ENCODE measurements at regions not wholly inside any gene's neighbourhood (a gene's known extent, or its start where the extent isn't known, plus 50 kb on each side); places are given as distances from the start of the nearest gene placed in this dataset.

- Histone ChIP-seq H4K5ac (ENCODE audit: insufficient read length, low read depth, low read length) (no peak overlapping the region), H3K9me3 (ENCODE audit: control insufficient read depth, low read depth, low read length) (no peaks in the 10 kb centered on the region), H4K91ac (ENCODE audit: insufficient read length, low read depth, low read length) (no peak overlapping the region), H3K79me1 (ENCODE audit: insufficient read depth, low read depth, low read length, poor library complexity, severe bottlenecking) (no peaks in the 10 kb centered on the region), H3K27me3 (ENCODE audit: insufficient read depth, low read length) (no peaks in the 10 kb centered on the region), H4K20me1 (ENCODE audit: control insufficient read depth, insufficient read depth, insufficient read length) (no peaks in the 10 kb centered on the region), H3K23me2 (ENCODE audit: insufficient read length, low read depth, low read length, poor library complexity, severe bottlenecking) (no peaks in the 10 kb centered on the region), H3K79me2 (ENCODE audit: insufficient read depth, low read length) (no peaks in the 10 kb centered on the region), H2BK12ac (ENCODE audit: insufficient read length, low read depth, low read length) (no peak overlapping the region), H3K18ac (ENCODE audit: insufficient read length, low read depth, low read length) (no peak overlapping the region), H3K27ac (ENCODE audit: insufficient read length, low read depth, low read length) (no peak overlapping the region), H3K56ac (ENCODE audit: insufficient read length, low read depth, low read length) (no peak overlapping the region), H2BK120ac (ENCODE audit: low read depth, low read length, poor library complexity, severe bottlenecking) (no peak overlapping the region), H3K4me2 (ENCODE audit: insufficient read depth, insufficient read length, low read length) (no peak overlapping the region), H3K14ac (ENCODE audit: insufficient read depth, low read length) (no peak overlapping the region), H3K4ac (ENCODE audit: low read depth, low read length) (no peak overlapping the region), H3T11ph (ENCODE audit: low read length) (no peak overlapping the region), H4K8ac (replicated peaks; ENCODE audit: insufficient read length, low read depth, low read length) (no peak overlapping the region), H2BK15ac (ENCODE audit: low read depth, low read length) (no peak overlapping the region), H2BK20ac (ENCODE audit: low read depth, low read length, poor library complexity, severe bottlenecking) (no peak overlapping the region), H3K4me1 (ENCODE audit: insufficient read depth, low read length) (no peaks in the 10 kb centered on the region), H3K9ac (ENCODE audit: extremely low read depth, insufficient read length, low read length) (no peak overlapping the region), H3K23ac (ENCODE audit: insufficient read length, low read depth, low read length) (no peak overlapping the region), H2BK5ac (ENCODE audit: insufficient read length, low read length) (no peak overlapping the region), H2AFZ (ENCODE audit: low read length) (no peak overlapping the region), H2AK5ac (ENCODE audit: insufficient read length, low read length) (no peak overlapping the region)
- DNase-seq: no peak
- no peaks in the 10 kb centered on the region; the same call in 1 of the 2 replicates for H3K27me3 Mint-ChIP-seq (ENCODE audit: low read depth)
- no peak for TF ChIP-seq CTCF (conservative IDR thresholded peaks at IDR 0.05)
- H3K36me3 Mint-ChIP-seq (ENCODE audit: insufficient read depth in 1 of 3, low read depth in 3 of 3): peaks cover 0 to 2% (median 0%) of the 10 kb centered on the region in 3 experiments; a peak in 1 of 7 replicates
- no CpG with 5 or more reads among the region's 2 CpGs for WGBS (ENCODE audit: extremely low coverage, insufficient read length, low lambda C conversion rate)
- peaks cover 4 to 9% of the 10 kb centered on the region in 2 experiments; a peak in 3 of 5 replicates for H3K9me3 Mint-ChIP-seq
- peaks cover 4 to 5% of the 10 kb centered on the region in 2 experiments; a peak in 3 of 4 replicates for H3K4me1 Mint-ChIP-seq
- no peak overlapping the region for H3K4me3 Mint-ChIP-seq
- H3K27ac Mint-ChIP-seq: no peak overlapping the region
Measured at GRCh38 chr11:121907379-121907778, 208.6 kb downstream of the BLID start.
